Smooth muscle cell (in vitro differentiated cells): ENCODE measurements at regions not wholly inside any gene's neighbourhood (a gene's known extent, or its start where the extent isn't known, plus 50 kb on each side); places are given as distances from the start of the nearest gene placed in this dataset.
"Not testable (repeated sequence)": the region's sequence is repeated elsewhere in the genome, so short reads cannot be mapped to it uniquely, and the experiment has no call there.

Source experiments
- DNase-seq: peaks from one replicate; lab custom pipeline; 2025; ENCODE audit not compliant: unreplicated experiment; lab: John Stamatoyannopoulos, UW
- H2AFZ ChIP-seq: fragments of 200-600 bp; sonication (generic); 2 replicates; pipeline ENCODE4 v1.6.0; 2016; ENCODE audit warnings: antibody characterized with exemption, low read depth, mild to moderate bottlenecking
- H3F3A ChIP-seq: fragments of 200-600 bp; sonication (generic); 2 replicates; pipeline ENCODE4 v1.6.0; 2017; ENCODE audit warnings: antibody characterized with exemption, low read depth
- H3K27ac ChIP-seq: fragments of 200-600 bp; sonication (generic); 2 replicates; pipeline ENCODE4 v1.5.1; 2016; ENCODE audit warnings: low read depth, mild to moderate bottlenecking
- H3K27me3 ChIP-seq: fragments of 200-600 bp; sonication (generic); 2 replicates; pipeline ENCODE4 v1.6.1; 2016; ENCODE audit warnings: low read depth, mild to moderate bottlenecking
- H3K36me3 ChIP-seq: fragments of 200-600 bp; sonication (generic); 2 replicates; pipeline ENCODE4 v1.5.1; 2016; ENCODE audit warnings: low read depth
- H3K4me1 ChIP-seq: fragments of 200-600 bp; sonication (generic); 2 replicates; pipeline ENCODE4 v1.5.1; 2016; ENCODE audit warnings: low read depth
- H3K4me2 ChIP-seq: fragments of 200-600 bp; sonication (generic); 2 replicates; pipeline ENCODE4 v1.6.0; 2016; ENCODE audit warnings: mild to moderate bottlenecking
- H3K4me3 ChIP-seq: fragments of 200-600 bp; sonication (generic); 2 replicates; pipeline ENCODE4 v1.5.1; 2016; ENCODE audit warnings: mild to moderate bottlenecking
- H3K79me2 ChIP-seq: fragments of 200-600 bp; sonication (generic); 2 replicates; pipeline ENCODE4 v1.6.0; 2016; ENCODE audit warnings: low read depth, mild to moderate bottlenecking
- H3K9ac ChIP-seq: fragments of 200-600 bp; sonication (generic); 2 replicates; pipeline ENCODE4 v1.6.0; 2016; ENCODE audit warnings: low read depth
- H3K9me3 ChIP-seq: fragments of 200-600 bp; sonication (generic); replicated peaks from 2 replicates; pipeline ENCODE4 v1.5.1; 2016; ENCODE audit warnings: low read depth
- H4K20me1 ChIP-seq: fragments of 200-600 bp; sonication (generic); 2 replicates; pipeline ENCODE4 v1.6.0; 2016; ENCODE audit warnings: low read depth
- CTCF ChIP-seq: fragments of 200-600 bp; sonication (generic); IDR thresholded peaks from 2 replicates; pipeline ENCODE4 v1.5.1; 2017; ENCODE audit warnings: borderline replicate concordance, mild to moderate bottlenecking, antibody characterized with exemption; ENCODE audit not compliant: insufficient read depth, poor library complexity, severe bottlenecking
- WGBS: methylation state at CpG from one replicate; pipeline ENCODE4 v1.1.7; 2016; ENCODE audit warnings: low lambda C conversion rate; 5-methylcytosine and 5-hydroxymethylcytosine counted together

GRCh38 chr3:75840160-75840559 lies 54.8 kb upstream of the ZNF717 start:
- not testable (repeated sequence) for DNase-seq, H2AFZ ChIP-seq, H3K9me3 ChIP-seq, H3K27me3 ChIP-seq, H3K79me2 ChIP-seq, H3K9ac ChIP-seq, H3K4me2 ChIP-seq, H4K20me1 ChIP-seq, H3K4me1 ChIP-seq, H3F3A ChIP-seq, H3K36me3 ChIP-seq, H3K27ac ChIP-seq, H3K4me3 ChIP-seq
- WGBS: 68% methylated on average over 4 of the region's 4 CpGs

- H3K36me3 ChIP-seq, H3K79me2 ChIP-seq, DNase-seq, H3K27ac ChIP-seq, H3F3A ChIP-seq, H3K4me3 ChIP-seq, H3K9ac ChIP-seq, H2AFZ ChIP-seq, H3K4me2 ChIP-seq, H3K27me3 ChIP-seq, H4K20me1 ChIP-seq, H3K9me3 ChIP-seq, H3K4me1 ChIP-seq: not testable (repeated sequence)
- WGBS: 63% methylated on average over 22 of the region's 22 CpGs
Measured at GRCh38 chr3:75850301-75851008, 65.1 kb upstream of the ZNF717 start.

GRCh38 chr3:75863130-75863529 lies 77.8 kb upstream of the ZNF717 start:
- H4K20me1 ChIP-seq: no peaks in the 10 kb centered on the region
- no peaks in the 10 kb centered on the region for H3K9me3 ChIP-seq
- H3K27ac ChIP-seq: no peak overlapping the region
- no peak overlapping the region for H3K9ac ChIP-seq
- H3K4me3 ChIP-seq: no peak overlapping the region
- DNase-seq: no peak
- H3K4me2 ChIP-seq: no peak overlapping the region
- H3K79me2 ChIP-seq: no peaks in the 10 kb centered on the region
- H3F3A ChIP-seq: no peaks in the 10 kb centered on the region
- H3K4me1 ChIP-seq: no peaks in the 10 kb centered on the region
- H3K27me3 ChIP-seq: no peaks in the 10 kb centered on the region
- H3K36me3 ChIP-seq: no peaks in the 10 kb centered on the region
- no peak for TF ChIP-seq CTCF
- WGBS: 92% methylated on average over 1 of the region's 1 CpG
- no peak overlapping the region for H2AFZ ChIP-seq

GRCh38 chr3:75863878-75864277 lies 78.5 kb upstream of the ZNF717 start:
- TF ChIP-seq CTCF: no peak
- Histone ChIP-seq H4K20me1 (no peaks in the 10 kb centered on the region), H3K4me1 (no peaks in the 10 kb centered on the region), H2AFZ (no peak overlapping the region), H3K4me2 (no peak overlapping the region), H3K79me2 (no peaks in the 10 kb centered on the region), H3K36me3 (no peaks in the 10 kb centered on the region), H3F3A (no peaks in the 10 kb centered on the region), H3K4me3 (no peak overlapping the region), H3K9me3 (no peaks in the 10 kb centered on the region), H3K27ac (no peak overlapping the region), H3K9ac (no peak overlapping the region), H3K27me3 (no peaks in the 10 kb centered on the region)
- WGBS: 60% methylated on average over 2 of the region's 2 CpGs
- no peak for DNase-seq

GRCh38 chr3:75883719-75884118 lies 98.4 kb upstream of the ZNF717 start:
- not testable (repeated sequence) for H2AFZ ChIP-seq, H4K20me1 ChIP-seq, H3F3A ChIP-seq, H3K79me2 ChIP-seq, DNase-seq, H3K27me3 ChIP-seq, H3K9me3 ChIP-seq, H3K9ac ChIP-seq, H3K4me1 ChIP-seq, H3K36me3 ChIP-seq, H3K4me2 ChIP-seq, H3K4me3 ChIP-seq, H3K27ac ChIP-seq
- WGBS: 75% methylated on average over 5 of the region's 5 CpGs
